HG02678 (cell line): ENCODE measurements at regions not wholly inside any gene's neighbourhood (a gene's known extent, or its start where the extent isn't known, plus 50 kb on each side); places are given as distances from the start of the nearest gene placed in this dataset.
"Not testable (repeated sequence)": the region's sequence is repeated elsewhere in the genome, so short reads cannot be mapped to it uniquely, and the experiment has no call there.

Experiments
- ATAC-seq: cut with Tn5 transposase; IDR thresholded peaks from one replicate; pipeline ENCODE4 v1.9.1; 2021; ENCODE audit warnings: mild to moderate bottlenecking, moderate library complexity; ENCODE audit not compliant: unreplicated experiment

DNA sequence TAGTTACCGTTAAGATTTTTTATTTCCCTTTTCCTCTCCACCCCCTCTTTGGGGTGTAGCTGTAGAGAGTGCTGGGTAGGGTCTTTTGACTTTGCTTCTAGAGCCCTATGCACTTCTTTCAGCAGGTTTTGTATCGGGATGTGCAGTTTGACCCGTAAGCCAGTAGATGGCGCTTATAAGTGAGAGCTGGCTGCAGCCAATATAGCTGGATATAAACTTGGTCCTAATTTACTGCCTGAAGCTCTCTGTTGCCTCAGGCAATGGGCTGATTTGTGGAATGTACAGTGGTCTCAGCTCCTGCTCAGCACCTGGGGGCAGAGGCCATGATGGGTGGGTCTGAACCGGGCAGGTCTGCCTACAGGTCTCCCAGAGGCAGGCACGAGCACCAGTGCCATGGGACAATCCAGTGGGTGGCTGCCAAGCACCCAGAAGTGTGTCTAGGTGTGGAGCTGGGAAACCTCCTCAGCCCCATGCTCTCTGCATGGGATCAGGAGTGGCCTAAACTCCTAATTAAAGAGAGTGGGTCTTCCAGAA, 146.5 kb downstream of the SPANXN1 start:
- no peak for ATAC-seq

DNA sequence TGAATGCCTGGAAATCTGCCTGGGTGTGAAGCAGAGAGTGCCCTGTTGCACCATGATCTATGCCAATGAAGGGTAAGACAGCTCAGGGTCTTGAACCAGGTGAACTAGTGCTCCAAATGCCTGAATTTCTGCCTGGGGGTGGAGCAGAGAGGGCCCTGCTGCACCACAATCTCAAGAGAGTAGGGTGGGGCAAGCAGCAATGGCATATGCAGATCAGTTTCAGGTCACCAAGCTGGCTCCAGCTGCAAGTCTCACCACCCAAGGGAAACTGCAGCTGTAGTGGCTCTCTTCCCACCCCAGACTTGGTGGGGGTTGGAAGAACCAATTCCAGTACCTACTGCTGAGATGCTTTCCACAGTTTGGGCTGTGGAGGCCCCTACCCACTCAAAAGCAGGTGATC, 147.0 kb downstream of the SPANXN1 start:
- no peak for ATAC-seq

- no peak for ATAC-seq
These were observed 149.3 kb downstream of the SPANXN1 start for GRCh38 chrX:145396612-145397011.

- peak; percentile 59 for ATAC-seq
These were observed 157.7 kb downstream of the SPANXN1 start for GRCh38 chrX:145405012-145405411.

DNA sequence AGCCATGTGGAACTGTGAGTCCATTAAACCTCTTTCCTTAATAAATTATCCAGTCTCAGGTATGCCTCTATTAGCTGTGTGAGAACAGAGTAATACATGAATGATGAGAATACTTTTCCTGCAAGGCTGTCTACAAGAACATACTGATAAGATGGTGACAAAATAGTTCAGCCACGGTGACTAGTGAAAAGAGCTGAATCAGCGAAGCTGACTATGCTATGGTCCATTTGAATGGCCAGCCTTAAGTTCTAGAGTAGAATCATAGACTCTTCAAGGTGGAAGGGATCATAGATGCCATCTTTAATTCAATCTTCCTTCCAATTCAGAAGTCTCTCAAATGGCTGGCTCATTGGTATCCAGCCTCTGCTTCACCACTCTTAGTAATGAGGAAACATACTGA, 163.3 kb downstream of the SPANXN1 start:
- no peak for ATAC-seq

GRCh38 chrX:145436211-145436610, 188.9 kb downstream of the SPANXN1 start:
- ATAC-seq, result not testable (repeated sequence)

- ATAC-seq, result no peak
These were observed 217.3 kb downstream of the SPANXN1 start for GRCh38 chrX:145464650-145465049.

- no peak for ATAC-seq
These were observed 228.4 kb downstream of the SPANXN1 start for GRCh38 chrX:145475725-145476124.

- no peak for ATAC-seq
These were observed 237.4 kb downstream of the SPANXN1 start for GRCh38 chrX:145484740-145485139.

DNA sequence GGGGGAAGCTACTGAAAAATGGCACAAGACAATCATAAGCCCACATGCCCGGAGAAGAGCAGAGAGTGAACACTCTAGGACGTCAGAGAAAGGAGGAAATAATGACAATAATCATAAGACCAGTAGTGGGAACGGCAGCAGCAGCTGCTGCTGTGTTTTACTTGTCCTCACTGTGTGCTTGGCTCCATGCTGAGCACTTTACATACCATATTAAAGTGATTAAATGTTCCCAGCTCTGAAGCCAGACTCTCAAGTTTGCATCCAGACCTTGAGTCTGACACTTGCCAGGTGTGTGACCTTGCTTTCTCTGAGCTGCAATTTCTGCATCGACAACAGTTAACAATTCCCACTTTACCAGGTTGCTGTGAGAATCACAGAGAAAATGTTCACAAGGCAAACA, 255.4 kb downstream of the SPANXN1 start:
- no peak for ATAC-seq

GRCh38 chrX:145506214-145506613, 258.9 kb downstream of the SPANXN1 start:
- ATAC-seq, result no peak

DNA sequence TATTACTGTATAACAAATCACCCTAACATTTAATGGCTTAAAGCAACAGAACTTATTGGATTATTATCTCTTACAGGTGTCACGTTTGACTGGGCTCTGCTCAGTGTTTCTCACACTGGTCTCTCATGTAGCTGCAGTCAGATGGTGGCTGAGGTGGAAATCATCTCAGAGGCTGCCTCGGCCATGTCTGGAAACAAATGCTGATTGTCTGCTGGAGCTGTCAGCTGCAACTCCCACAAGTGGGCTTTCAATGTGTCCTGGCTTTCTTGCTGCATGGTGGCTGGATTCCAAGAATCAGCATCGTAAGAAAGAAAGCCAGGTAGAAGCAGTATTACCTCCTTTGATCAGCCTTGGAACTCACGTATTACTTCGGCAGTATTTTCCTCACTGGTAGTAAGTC, 277.6 kb downstream of the SPANXN1 start:
- ATAC-seq, result no peak

- ATAC-seq, result no peak
These were observed 285.0 kb downstream of the SPANXN1 start for GRCh38 chrX:145532176-145532780.

- ATAC-seq, result no peak
These were observed 284.1 kb upstream of the SLITRK2 start for GRCh38 chrX:145533534-145533933.

DNA sequence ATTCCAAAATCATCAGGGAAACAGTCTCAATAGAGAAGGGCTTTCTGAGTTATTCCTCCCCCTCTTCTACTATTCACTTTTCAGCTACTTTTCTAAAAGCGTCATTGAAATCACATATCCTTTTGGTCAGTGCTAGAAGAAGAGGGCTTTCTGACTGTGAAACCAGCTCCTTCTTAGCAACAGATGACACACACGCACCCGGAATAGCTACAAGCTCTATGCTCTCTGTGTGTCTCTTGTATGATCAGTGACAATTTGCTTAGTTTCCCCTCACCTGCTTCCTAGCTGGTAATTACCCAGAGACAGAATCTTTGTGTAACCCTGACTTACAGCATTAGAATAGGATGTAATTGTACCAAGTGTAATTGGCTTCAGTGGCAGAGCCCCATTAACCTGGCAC, 268.1 kb upstream of the SLITRK2 start:
- no peak for ATAC-seq

- no peak for ATAC-seq
These were observed 265.0 kb upstream of the SLITRK2 start for GRCh38 chrX:145552643-145553042.

DNA sequence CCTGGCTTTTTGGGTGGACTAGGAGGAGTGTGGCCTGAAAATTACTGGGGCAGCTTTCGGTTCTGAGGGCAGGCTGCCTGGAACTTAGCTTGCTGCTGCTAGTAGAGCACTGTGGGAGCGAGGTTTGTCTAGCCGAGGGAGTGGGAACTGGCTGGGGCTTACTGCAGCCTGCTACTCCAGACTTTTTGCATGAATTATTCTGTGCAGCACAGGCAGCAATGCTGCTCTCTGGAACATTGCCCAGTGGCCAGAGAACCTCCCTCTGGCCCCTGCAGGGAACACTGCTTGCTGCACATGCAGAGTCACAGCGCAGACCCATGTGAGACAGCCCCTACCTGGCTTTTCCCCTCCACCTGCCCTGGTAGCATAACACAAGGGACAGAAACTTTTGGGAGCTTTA, 263.9 kb upstream of the SLITRK2 start:
- ATAC-seq, result no peak

GRCh38 chrX:145563159-145563558, 254.5 kb upstream of the SLITRK2 start:
- no peak for ATAC-seq

DNA sequence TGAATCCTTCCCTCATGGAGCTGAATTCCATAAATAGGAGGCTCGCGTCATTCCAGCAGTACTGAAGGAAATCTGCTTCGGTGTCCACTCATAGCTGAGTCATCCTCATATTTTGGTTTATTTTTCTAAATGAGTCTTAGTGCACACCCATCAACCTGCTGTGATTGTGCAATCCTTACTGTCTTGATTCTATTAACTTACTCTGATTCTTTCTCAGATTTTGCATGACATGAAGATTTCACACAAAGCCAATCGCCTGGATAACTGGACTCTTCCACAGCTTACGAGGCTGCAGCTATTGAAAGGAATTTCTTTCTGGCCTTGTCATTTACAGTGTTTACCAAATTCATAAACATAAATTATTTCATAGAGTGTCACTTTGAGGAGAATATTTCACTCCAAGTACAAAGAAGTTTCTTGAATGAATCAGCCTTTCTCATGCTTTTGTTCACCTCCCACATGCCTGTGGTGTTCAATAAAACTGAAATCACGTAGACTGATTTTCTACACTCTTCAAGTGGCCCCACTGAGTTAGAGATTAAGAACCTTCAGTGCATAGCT, 207.6 kb upstream of the SLITRK2 start:
- no peak for ATAC-seq

- no peak for ATAC-seq
These were observed 203.7 kb upstream of the SLITRK2 start for GRCh38 chrX:145613894-145614293.

DNA sequence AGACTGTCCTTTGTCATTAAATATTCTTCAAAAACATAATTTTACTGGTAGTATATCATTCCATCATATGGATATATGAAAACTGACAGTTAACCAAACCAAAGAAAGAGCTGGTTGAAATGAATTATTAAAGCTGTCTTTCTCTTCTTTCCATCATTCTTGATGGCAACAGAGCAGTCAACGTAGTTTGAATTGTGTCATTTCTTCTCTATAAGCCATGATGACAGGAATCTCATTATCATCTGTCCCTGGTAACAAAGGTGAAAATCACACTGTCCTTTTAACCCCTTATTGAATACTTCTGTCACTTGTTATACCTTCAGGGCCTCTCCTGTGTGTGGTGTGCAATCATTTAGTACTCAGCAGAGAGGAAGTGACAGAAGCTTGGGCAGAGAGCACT, 197.0 kb upstream of the SLITRK2 start:
- ATAC-seq, result no peak

- no peak for ATAC-seq
These were observed 194.2 kb upstream of the SLITRK2 start for GRCh38 chrX:145623453-145623852.

DNA sequence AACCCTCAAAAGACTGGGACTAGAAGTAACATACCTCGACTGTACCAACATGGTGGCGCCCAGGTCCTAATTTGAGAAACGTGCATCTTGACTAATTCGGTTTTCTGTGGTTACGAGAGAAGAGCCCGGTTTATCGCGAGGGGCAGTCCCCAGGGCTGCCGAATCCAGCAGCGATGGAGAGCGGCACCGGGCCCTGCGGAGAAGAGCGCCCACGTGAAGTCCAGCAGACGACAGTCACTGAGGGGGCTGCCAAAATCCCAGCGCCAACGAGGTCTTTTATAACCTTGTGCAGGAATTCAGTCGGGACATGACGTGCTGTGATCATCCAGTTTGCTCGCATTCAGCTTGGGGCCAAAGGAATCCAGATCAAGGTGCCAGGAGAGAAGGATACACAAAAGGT, 187.5 kb upstream of the SLITRK2 start:
- ATAC-seq, result no peak
